MCF 10A (cell line): ENCODE measurements at regions not wholly inside any gene's neighbourhood (a gene's known extent, or its start where the extent isn't known, plus 50 kb on each side); places are given as distances from the start of the nearest gene placed in this dataset.
"Not testable (repeated sequence)": the region's sequence is repeated elsewhere in the genome, so short reads cannot be mapped to it uniquely, and the experiment has no call there.

Source experiments
- BruUV-seq: library from RNA; stranded (reverse); fragments of 400-500 nt; replicated peaks from 2 replicates; lab custom pipeline; 2021; lab: Mats Ljungman, UMichigan
- CTCF ChIA-PET: fragments of 300-600 bp; sonication (Branson Sonifier 250); formaldehyde crosslinking; extraction: SDS; loops from one replicate; lab custom pipeline; 2021; ENCODE audit warnings: antibody characterized with exemption, inconsistent platforms; lab: Yijun Ruan, JAX
- POLR2A ChIA-PET: fragments of 300-600, 350-650 bp; sonication (Branson Sonifier 250); formaldehyde crosslinking; extraction: SDS; loops from one replicate; lab custom pipeline; 2020; ENCODE audit warnings: antibody characterized with exemption, inconsistent platforms; lab: Yijun Ruan, JAX
- DNase-seq: peaks from one replicate; pipeline ENCODE4 v3.0.0-alpha.2; 2018; ENCODE audit not compliant: unreplicated experiment
- H3K27ac Mint-ChIP-seq: one replicate; pipeline ENCODE4 v1.8.0; 2022; ENCODE audit warnings: mild to moderate bottlenecking, low read depth, mixed read lengths; ENCODE audit not compliant: unreplicated experiment
- H3K27me3 Mint-ChIP-seq: one replicate; pipeline ENCODE4 v1.8.0; 2022; ENCODE audit warnings: mixed read lengths; ENCODE audit not compliant: insufficient read depth, unreplicated experiment
- H3K36me3 Mint-ChIP-seq: one replicate; pipeline ENCODE4 v1.8.0; 2022; ENCODE audit warnings: mild to moderate bottlenecking, moderate library complexity, mixed read lengths; ENCODE audit not compliant: insufficient read depth, unreplicated experiment
- H3K4me1 Mint-ChIP-seq: one replicate; pipeline ENCODE4 v1.8.0; 2022; ENCODE audit warnings: mixed read lengths; ENCODE audit not compliant: insufficient read depth, unreplicated experiment
- H3K4me3 Mint-ChIP-seq: one replicate; pipeline ENCODE4 v1.8.0; 2022; ENCODE audit warnings: mild to moderate bottlenecking, moderate library complexity, mixed read lengths; ENCODE audit not compliant: unreplicated experiment
- H3K9me3 Mint-ChIP-seq: one replicate; pipeline ENCODE4 v1.8.0; 2022; ENCODE audit warnings: mixed read lengths; ENCODE audit not compliant: unreplicated experiment
- intact Hi-C: fragments of 100-400 bp; cut with micrococcal nuclease; formaldehyde crosslinking; loops from 2 replicates; pipeline ENCODE4 v1.14.1; 2022
- TF ChIP-seq, protein P1 (sequence below): fragments of 200-600 bp; IDR thresholded peaks from one replicate; pipeline ENCODE4 v1.8.0; 2022; ENCODE audit warnings: antibody characterized with exemption, mild to moderate bottlenecking; ENCODE audit not compliant: unreplicated experiment

DNA sequence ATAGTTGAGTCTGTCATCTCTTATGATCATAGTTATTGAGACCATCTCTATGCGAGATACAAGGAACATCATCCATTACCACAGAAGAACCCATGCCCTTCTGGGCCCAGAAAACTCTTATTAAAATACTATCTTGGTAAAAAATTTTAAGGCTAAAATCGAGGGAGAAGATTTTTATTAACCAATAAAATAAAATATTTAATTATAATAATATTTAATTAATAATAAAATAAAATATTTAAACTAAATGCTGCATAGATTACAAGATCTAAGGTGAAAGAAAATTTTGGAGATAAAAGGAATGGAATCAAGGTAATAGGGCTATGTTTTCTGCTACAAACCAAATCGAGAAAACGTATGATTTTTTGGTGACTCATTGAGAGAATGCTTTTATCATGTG is 540.2 kb downstream of the KCNH5 start:
- H3K36me3 Mint-ChIP-seq = no peaks in the 10 kb centered on the region

DNA sequence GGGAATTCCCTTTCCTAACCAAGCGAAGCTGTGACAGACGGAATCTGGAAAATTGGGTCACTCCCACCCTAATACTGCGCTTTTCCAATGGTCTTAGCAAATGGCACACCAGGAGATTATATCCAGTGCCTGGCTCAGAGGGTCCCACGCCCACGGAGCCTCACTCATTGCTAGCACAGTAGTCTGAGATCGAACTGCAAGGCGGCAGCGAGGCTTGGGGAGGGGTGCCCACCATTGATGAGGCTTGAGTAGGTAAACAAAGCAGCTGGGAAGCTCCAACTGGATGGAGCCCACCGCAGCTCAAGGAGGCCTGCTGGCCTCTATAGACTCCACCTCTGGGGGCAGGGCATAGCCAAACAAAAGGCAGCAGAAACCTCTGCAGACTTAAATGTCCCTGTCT is 523.9 kb downstream of the KCNH5 start:
- H3K4me3 Mint-ChIP-seq, H3K4me1 Mint-ChIP-seq, DNase-seq, CTCF ChIA-PET, H3K27me3 Mint-ChIP-seq, H3K36me3 Mint-ChIP-seq, BruUV-seq, H3K27ac Mint-ChIP-seq, POLR2A ChIA-PET, intact Hi-C loops: not testable (repeated sequence)
- H3K9me3 Mint-ChIP-seq = peaks cover 35% of the 10 kb centered on the region

More for the DNA sequence above, 540.2 kb downstream of the KCNH5 start:
- CTCF ChIA-PET = interaction anchor here (0.6 kb wide), 1 partner anchor 954 kb away, joined by 3 read pairs; no protein-coding TSS in a partner anchor
- no peak for DNase-seq
- POLR2A ChIA-PET = no interaction called here
- peaks cover 13% of the 10 kb centered on the region for H3K4me1 Mint-ChIP-seq
- H3K9me3 Mint-ChIP-seq = peaks cover 11% of the 10 kb centered on the region
- TF ChIP-seq, protein P1, sequence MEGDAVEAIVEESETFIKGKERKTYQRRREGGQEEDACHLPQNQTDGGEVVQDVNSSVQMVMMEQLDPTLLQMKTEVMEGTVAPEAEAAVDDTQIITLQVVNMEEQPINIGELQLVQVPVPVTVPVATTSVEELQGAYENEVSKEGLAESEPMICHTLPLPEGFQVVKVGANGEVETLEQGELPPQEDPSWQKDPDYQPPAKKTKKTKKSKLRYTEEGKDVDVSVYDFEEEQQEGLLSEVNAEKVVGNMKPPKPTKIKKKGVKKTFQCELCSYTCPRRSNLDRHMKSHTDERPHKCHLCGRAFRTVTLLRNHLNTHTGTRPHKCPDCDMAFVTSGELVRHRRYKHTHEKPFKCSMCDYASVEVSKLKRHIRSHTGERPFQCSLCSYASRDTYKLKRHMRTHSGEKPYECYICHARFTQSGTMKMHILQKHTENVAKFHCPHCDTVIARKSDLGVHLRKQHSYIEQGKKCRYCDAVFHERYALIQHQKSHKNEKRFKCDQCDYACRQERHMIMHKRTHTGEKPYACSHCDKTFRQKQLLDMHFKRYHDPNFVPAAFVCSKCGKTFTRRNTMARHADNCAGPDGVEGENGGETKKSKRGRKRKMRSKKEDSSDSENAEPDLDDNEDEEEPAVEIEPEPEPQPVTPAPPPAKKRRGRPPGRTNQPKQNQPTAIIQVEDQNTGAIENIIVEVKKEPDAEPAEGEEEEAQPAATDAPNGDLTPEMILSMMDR = no peak
- H3K4me3 Mint-ChIP-seq = no peak overlapping the region
- no peaks in the 10 kb centered on the region for H3K27me3 Mint-ChIP-seq
- BruUV-seq = no TSS peak
- intact Hi-C loops = no loop called here
- no peak overlapping the region for H3K27ac Mint-ChIP-seq

DNA sequence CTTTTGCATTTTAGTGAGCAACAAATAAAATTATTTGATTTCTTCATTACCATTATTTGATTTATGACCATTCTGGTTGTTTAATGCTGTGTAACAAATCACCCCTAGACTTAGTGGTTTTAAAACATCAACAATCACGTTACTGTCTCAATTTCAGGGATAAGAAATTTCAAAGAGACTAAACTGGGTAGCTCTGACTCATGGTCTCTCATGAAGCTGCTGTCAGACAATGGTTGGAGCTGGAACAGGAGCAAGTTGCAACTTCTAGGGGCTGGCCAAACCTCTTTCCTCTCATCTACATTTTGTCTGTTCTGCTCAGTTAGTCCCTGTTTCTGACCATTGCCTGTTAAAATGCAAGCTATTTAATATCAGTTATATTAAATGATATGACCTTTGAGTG is 517.0 kb downstream of the KCNH5 start:
- POLR2A ChIA-PET = no interaction called here
- intact Hi-C loops = no loop called here
- peaks cover 5% of the 10 kb centered on the region for H3K9me3 Mint-ChIP-seq
- peaks cover 12% of the 10 kb centered on the region for H3K4me1 Mint-ChIP-seq
- CTCF ChIA-PET = no interaction called here
- TF ChIP-seq, protein P1 = no peak
- no peak for DNase-seq
- H3K36me3 Mint-ChIP-seq = no peaks in the 10 kb centered on the region
- no peaks in the 10 kb centered on the region for H3K27me3 Mint-ChIP-seq
- no peak overlapping the region for H3K27ac Mint-ChIP-seq
- no peak overlapping the region for H3K4me3 Mint-ChIP-seq
- no TSS peak for BruUV-seq

DNA sequence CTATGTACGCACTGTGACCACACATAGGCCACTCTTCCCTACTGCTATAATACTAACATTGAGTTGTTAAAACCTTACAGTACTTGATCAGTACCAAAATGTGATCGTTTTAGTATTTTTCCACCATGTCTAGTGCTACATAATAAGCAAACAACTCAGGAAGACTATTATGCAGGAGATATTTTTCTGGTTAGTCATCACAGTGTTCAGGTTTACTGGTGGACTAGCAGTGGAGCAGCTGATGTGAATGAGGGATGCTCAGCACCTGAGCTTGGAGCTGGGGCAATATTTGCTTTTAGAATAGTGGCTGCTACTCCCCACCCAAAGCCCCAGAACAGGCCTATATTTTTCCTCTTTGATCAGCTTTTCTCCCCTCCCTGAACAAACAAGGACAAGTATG is 513.1 kb downstream of the KCNH5 start:
- Mint-ChIP-seq H3K9me3 (no peaks in the 10 kb centered on the region), H3K27me3 (no peaks in the 10 kb centered on the region), H3K4me3 (no peak overlapping the region), H3K4me1 (peaks cover 12% of the 10 kb centered on the region), H3K36me3 (no peaks in the 10 kb centered on the region), H3K27ac (no peak overlapping the region)
- no TSS peak for BruUV-seq
- intact Hi-C loops = no loop called here
- POLR2A ChIA-PET = no interaction called here
- TF ChIP-seq, protein P1 = no peak
- CTCF ChIA-PET = no interaction called here
- DNase-seq = peak; percentile 5
